ENCODE measurements at regions not wholly inside any gene's neighbourhood (a gene's known extent, or its start where the extent isn't known, plus 50 kb on each side); places are given as distances from the start of the nearest gene placed in this dataset.
A peak's percentile ranks its signal among the peaks of the same experiment; 100 is the strongest.
"Not testable (repeated sequence)": the region's sequence is repeated elsewhere in the genome, so short reads cannot be mapped to it uniquely, and the experiment has no call there.

DNA sequence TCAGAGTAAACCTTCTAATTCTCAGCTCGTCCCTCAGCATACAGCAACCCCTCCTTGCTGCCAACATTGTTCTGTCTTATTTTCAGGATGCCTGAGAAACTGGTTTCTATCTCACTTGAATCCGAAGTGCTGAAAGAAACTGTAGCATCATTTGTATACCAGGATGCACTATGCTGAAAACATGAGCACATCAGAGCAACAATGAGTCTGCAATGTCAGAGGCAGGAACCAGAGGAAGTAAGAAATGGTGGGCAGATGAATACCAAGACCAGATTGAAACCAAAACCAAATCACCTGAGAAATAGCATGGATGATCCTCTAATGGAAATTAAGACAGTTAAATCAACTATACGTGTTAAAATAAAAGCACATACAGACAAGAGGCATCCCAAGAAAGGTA is 257.0 kb downstream of the KDM5D start:
- CTCF ChIA-PET, result no interaction called here
- peaks cover 31% of the 10 kb centered on the region for H3K36me3 Mint-ChIP-seq
- peaks cover 10% of the 10 kb centered on the region for H3K4me1 Mint-ChIP-seq
- ATAC-seq, result peak; percentile 68
- no peaks in the 10 kb centered on the region for H3K27me3 Mint-ChIP-seq
- peak overlapping the region; percentile 44 for H3K27ac Mint-ChIP-seq
- peaks cover 10% of the 10 kb centered on the region for H3K9me3 Mint-ChIP-seq (ENCODE audit: low read depth)
- H3K4me3 Mint-ChIP-seq, result no peak overlapping the region
- DNase-seq, result no peak

DNA sequence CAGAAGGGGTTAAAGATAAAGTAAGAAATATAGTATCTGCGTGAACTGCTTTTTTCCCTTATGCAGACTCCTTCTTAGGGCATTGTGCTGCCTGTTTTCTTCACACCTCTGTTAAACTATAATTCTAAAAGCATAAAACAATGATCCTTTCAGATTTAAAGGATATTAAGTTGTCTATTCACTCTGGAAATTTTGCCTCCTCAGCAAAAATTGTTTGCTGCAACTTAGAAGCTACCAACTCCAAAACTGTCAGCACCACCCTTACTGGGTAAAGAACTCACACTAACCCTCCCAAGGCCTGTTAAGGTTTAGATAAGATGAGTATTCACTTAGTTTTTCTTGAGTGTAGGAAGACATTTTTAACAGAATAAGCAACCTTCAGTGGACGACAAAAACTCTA is 259.5 kb downstream of the KDM5D start:
- H3K27me3 Mint-ChIP-seq, result no peaks in the 10 kb centered on the region
- no peak overlapping the region for H3K27ac Mint-ChIP-seq
- H3K9me3 Mint-ChIP-seq (ENCODE audit: low read depth), result peaks cover 4% of the 10 kb centered on the region
- H3K4me1 Mint-ChIP-seq, result peaks cover 10% of the 10 kb centered on the region
- CTCF ChIA-PET, result no interaction called here
- peaks cover 24% of the 10 kb centered on the region for H3K36me3 Mint-ChIP-seq
- ATAC-seq, result no peak
- H3K4me3 Mint-ChIP-seq, result no peak overlapping the region
- no peak for DNase-seq

DNA sequence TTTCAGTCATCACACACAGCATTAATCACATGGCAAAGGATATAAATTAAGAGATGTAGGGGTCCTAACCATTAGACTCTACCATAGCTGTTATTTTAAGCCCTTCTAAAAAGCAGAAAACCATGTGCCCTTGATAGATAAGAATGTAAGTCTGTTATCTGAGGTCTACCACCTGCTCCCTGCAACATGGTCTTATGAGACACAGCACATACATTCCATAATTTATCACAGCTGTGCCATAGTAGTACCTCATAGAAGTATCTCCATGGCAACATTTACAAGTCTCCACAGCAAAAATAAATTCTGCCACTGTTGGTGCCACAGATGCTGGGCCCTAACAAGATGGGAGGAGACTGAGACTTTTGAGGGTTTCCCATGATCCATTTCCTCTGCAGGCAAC is 265.4 kb downstream of the KDM5D start:
- Mint-ChIP-seq H3K4me1 (no peaks in the 10 kb centered on the region), H3K27me3 (no peaks in the 10 kb centered on the region), H3K27ac (no peak overlapping the region), H3K4me3 (no peak overlapping the region), H3K36me3 (peaks cover 42% of the 10 kb centered on the region), H3K9me3 (ENCODE audit: low read depth) (no peaks in the 10 kb centered on the region)
- ATAC-seq (no peak), DNase-seq (no peak)
- CTCF ChIA-PET, result no interaction called here

DNA sequence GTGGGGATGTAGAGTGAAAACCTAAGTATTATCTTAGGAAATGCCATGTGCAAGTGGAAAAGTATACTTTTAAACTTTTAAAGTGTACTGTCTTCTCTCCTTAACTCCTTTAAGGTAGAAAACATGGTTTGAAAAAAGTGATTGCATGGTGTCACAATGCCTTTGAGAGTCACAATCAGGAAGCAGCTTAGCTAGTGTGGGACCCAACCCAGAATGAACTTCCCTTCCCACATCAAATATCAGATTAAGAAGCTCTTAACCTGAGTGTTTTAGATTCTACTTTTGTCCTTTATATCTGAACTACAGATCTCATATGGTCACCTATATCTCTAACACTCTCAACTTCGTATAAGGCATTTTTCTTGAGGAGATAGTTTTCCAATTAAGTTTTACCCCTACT is 266.6 kb downstream of the KDM5D start:
- Mint-ChIP-seq H3K4me3 (no peak overlapping the region), H3K4me1 (no peaks in the 10 kb centered on the region), H3K27ac (no peak overlapping the region), H3K27me3 (no peaks in the 10 kb centered on the region), H3K36me3 (peaks cover 46% of the 10 kb centered on the region), H3K9me3 (ENCODE audit: low read depth) (no peaks in the 10 kb centered on the region)
- CTCF ChIA-PET, result no interaction called here
- DNase-seq (no peak), ATAC-seq (no peak)

DNA sequence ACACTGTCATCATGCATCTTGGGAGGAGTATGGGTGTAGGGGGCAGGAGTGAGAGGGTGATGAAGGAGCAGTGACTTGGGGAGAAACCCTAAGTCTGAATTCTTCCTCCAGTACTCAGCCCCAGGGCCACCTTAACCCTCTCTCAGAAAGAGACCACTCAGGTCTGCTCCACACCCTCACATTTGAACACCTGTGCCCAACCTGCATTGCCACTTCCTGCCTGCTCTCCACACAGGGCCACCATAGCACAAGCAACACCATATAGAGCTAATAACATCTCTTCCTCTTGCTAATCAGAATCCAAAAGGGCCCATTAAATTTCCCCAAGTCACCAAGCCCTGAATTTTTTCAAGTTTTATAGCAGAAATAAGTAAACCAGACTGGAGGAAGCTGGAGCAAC is 278.7 kb downstream of the KDM5D start:
- no peak overlapping the region for H3K27ac Mint-ChIP-seq
- no peak for ATAC-seq
- peaks cover 4% of the 10 kb centered on the region for H3K4me1 Mint-ChIP-seq
- H3K27me3 Mint-ChIP-seq, result no peaks in the 10 kb centered on the region
- peaks cover 13% of the 10 kb centered on the region for H3K36me3 Mint-ChIP-seq
- CTCF ChIA-PET, result no interaction called here
- H3K4me3 Mint-ChIP-seq, result no peak overlapping the region
- H3K9me3 Mint-ChIP-seq (ENCODE audit: low read depth), result no peaks in the 10 kb centered on the region
- DNase-seq, result no peak

DNA sequence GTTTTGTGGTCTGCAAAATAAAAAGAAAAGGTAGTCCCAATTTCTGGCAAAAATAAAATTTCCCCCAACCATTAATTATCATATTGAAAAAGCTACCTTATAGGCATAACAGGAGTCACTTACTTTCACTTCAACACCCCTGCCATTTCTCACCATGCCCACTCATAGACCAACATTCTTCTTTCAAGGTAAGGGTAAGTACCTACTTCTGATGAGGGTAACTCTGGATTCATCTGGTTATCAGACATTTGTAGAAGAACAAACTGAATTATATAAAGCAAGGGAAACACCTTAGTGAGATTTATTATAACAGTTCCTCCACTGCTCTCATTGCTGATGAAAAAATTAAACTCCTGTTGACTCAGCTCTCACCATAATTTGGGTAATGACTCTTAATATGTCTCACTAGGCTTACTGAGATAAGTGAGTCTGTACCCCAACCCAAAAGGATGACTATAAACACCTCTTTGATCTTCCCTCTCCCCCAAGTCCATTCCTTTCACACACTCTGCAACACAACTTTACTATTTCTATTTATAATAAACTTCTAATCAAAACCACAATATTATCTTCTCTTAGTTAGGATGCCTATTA is 287.6 kb downstream of the KDM5D start:
- no peaks in the 10 kb centered on the region for H3K4me1 Mint-ChIP-seq
- peaks cover 27% of the 10 kb centered on the region for H3K36me3 Mint-ChIP-seq
- H3K27me3 Mint-ChIP-seq, result no peaks in the 10 kb centered on the region
- ATAC-seq, result no peak
- DNase-seq, result no peak
- CTCF ChIA-PET, result no interaction called here
- H3K4me3 Mint-ChIP-seq, result no peak overlapping the region
- no peaks in the 10 kb centered on the region for H3K9me3 Mint-ChIP-seq (ENCODE audit: low read depth)
- H3K27ac Mint-ChIP-seq, result no peak overlapping the region

DNA sequence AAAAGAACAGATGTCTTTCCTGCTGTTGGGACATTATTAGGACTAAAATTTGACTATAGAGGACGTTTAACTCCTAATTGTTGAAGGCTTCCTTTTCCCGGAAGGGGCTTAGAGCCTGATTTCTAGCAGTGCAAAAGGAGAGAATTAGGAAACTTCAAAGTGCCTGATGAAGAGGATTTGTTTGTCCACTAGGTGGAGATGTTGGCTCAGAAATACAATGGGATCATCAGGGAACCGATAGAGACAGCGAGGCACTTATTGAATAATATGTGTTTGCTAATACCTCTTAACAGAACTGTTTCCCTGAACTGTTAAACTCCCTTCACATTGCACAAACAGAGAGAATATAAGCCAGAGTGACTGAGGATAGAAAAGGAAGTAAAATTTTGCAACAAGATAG is 311.5 kb downstream of the KDM5D start:
- Mint-ChIP-seq H3K27me3 (peaks cover 11% of the 10 kb centered on the region), H3K36me3 (no peaks in the 10 kb centered on the region), H3K4me1 (peaks cover 4% of the 10 kb centered on the region), H3K9me3 (ENCODE audit: low read depth) (no peaks in the 10 kb centered on the region), H3K27ac (no peak overlapping the region), H3K4me3 (no peak overlapping the region)
- ATAC-seq, result peak; percentile 45
- peak; percentile 36 for DNase-seq
- CTCF ChIA-PET, result no interaction called here

DNA sequence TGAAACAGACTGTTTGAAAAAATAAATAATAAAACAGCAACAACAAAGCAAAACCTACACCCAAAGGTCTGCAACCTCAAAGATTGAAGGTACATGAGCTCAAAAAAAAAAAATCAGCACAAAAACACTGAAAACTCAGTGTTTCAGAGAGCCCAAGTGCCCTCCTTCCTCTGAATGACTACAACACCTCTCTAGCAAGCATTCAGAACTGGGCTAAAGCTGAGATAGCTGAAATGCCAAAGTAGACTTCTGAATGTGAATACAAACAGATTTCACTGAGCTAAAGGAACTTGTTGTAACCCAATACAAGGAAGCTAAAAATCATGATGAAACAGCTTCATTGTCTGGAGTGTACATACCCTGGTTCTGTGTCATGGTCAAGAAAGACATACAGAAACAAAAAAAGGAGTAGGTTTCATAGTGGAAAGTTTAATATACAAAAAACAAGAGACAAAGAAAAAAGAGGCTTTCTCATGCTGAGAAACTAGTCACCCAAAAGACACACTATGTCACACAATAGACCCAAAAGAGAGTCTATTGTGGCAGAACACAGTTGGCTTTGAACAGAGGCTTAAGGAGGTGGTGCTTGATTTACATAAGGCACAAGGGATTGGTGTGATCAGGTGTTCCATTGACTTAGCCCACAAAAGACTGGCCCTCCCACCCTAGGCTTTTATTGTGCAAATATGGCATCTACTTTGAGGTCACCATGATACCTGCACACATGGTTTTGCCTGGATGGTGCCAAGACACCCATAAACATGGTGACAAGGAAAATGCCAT is 316.6 kb downstream of the KDM5D start:
- DNase-seq (no peak), ATAC-seq (no peak)
- H3K27me3 Mint-ChIP-seq, result peaks cover 12% of the 10 kb centered on the region
- peaks cover under 1% of the 10 kb centered on the region for H3K4me1 Mint-ChIP-seq
- CTCF ChIA-PET, result no interaction called here
- no peaks in the 10 kb centered on the region for H3K9me3 Mint-ChIP-seq (ENCODE audit: low read depth)
- H3K36me3 Mint-ChIP-seq, result no peaks in the 10 kb centered on the region
- no peak overlapping the region for H3K4me3 Mint-ChIP-seq
- no peak overlapping the region for H3K27ac Mint-ChIP-seq

DNA sequence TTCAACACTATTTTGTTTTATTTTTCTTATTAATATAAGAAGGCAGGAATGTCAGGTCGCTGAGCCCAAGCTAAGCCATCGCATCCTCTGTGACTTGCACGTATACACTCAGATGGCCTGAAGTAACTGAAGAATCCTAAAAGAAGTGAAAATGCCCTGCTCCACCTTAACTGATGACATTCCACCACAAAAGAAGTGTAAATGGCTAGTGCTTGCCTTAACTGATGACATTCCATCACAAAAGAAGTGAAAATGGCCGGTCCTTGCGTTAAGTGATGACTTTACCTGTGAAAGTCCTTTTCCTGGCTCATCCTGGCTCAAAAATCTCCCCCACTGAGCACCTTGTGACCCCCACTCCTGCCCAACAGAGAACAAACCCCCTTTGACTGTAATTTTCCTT is 317.3 kb downstream of the KDM5D start:
- ATAC-seq; H3K4me3 Mint-ChIP-seq; H3K4me1 Mint-ChIP-seq; DNase-seq; CTCF ChIA-PET; H3K9me3 Mint-ChIP-seq (ENCODE audit: low read depth); H3K27ac Mint-ChIP-seq; H3K36me3 Mint-ChIP-seq: not testable (repeated sequence)
- H3K27me3 Mint-ChIP-seq, result peaks cover 11% of the 10 kb centered on the region

DNA sequence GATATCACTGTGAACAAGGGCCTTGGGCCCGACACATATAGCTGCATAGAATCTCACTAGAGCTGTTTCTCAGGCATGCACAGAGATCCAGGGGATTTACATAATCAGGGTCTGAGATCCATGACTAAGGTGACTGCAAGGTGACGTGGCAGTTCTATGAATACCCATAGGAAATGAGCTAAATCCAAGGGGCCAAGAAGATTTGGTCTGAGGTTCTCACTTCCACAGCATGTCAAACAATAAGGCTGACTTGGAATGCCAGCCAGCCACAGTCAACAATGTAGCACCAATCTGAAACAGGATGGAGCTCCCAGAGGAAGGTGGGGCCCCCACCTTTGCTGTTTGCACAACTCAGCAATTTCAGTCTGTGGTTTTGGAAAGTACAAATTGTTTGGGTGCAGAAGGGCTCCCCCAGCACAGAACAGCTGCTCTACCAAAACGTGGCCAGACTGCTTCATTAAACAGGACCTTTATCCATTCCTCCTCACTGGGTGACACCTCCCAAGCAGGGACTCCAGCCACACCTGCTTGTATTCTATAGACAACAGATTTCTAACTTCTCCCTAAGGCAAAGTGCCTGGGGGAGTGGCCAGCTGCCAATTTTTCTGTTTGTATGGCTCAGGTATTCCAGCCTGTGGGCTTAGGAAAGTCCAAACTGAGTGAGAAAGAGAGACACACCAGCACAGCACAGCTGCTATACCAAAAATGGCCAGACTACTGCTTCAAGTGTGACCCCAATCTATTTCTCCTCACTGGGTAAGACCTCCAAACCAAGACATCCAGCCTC is 333.4 kb downstream of the KDM5D start:
- ATAC-seq (no peak), DNase-seq (no peak)
- CTCF ChIA-PET, result no interaction called here
- Mint-ChIP-seq H3K27me3 (no peaks in the 10 kb centered on the region), H3K9me3 (ENCODE audit: low read depth) (no peaks in the 10 kb centered on the region), H3K36me3 (no peaks in the 10 kb centered on the region), H3K4me1 (no peaks in the 10 kb centered on the region), H3K4me3 (no peak overlapping the region), H3K27ac (no peak overlapping the region)

DNA sequence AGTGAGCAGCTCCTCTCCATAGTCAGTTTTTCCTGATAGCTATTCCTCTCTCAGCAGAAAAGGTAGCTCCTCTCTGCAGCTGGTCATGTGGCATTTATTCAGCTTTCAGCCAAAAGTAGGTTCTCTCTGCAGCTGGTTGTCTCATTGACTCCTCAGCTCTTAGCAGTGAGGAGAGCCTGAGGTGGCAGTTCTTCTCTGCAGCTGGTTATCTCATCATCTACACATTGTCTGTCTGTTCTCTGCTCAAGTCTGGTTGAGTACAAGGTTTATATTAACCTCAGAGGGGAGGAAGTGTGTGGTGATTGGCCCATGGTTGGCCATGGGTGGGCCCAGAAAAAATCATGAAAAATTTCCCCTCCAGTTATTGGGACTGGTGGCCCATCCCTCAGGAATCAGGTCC is 338.3 kb downstream of the KDM5D start:
- no peaks in the 10 kb centered on the region for H3K27me3 Mint-ChIP-seq
- no peaks in the 10 kb centered on the region for H3K36me3 Mint-ChIP-seq
- H3K4me1 Mint-ChIP-seq, result no peaks in the 10 kb centered on the region
- H3K9me3 Mint-ChIP-seq (ENCODE audit: low read depth), result no peaks in the 10 kb centered on the region
- ATAC-seq (no peak), DNase-seq (no peak)
- CTCF ChIA-PET, result no interaction called here
- H3K4me3 Mint-ChIP-seq, result no peak overlapping the region
- H3K27ac Mint-ChIP-seq, result no peak overlapping the region

DNA sequence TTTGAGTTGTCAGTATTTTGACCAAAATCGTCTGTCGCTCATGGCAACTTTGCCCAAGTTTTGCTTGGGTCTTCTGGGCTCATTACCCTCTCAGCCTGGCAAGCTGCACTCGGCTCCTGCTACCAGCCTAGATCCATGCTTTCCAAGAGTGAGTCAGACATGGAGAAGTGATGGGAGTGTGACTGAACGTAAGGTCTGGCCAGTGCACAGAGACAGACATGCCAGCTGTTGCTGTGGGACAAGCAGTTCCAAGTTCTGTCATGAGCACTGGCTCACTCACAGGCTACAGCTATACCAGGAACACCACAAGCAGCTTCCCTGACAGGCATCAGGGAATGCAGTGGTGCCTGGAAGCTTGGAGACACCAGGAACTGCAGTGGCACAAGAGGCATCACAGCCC is 338.9 kb downstream of the KDM5D start:
- CTCF ChIA-PET, result no interaction called here

DNA sequence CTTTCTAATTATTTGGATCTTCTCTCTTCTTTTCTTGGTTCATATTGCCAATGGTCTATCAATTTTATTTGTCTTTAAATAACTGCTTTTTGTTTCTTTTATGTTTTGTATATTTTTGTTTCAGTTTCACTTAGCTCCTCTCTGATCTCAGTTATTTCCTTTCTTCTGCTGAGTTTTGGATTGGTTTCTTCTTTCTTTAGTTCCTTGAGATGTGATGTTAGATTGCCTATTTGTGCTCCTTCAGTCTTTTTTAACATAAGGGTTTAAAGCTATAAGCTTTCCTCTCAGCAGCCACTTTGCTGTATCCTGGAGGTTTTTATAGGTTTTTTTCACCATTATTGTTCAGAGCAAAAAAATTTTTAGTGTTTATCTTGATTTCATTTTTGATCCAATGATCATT is 351.6 kb downstream of the KDM5D start:
- Mint-ChIP-seq H3K9me3 (ENCODE audit: low read depth) (peaks cover 3% of the 10 kb centered on the region), H3K27ac (peak overlapping the region; percentile 79), H3K27me3 (no peaks in the 10 kb centered on the region), H3K4me3 (peak overlapping the region; percentile 58), H3K4me1 (peaks cover 9% of the 10 kb centered on the region), H3K36me3 (peaks cover 4% of the 10 kb centered on the region)
- DNase-seq (no peak), ATAC-seq (no peak)
- CTCF ChIA-PET, result no interaction called here

More for the DNA sequence above, 338.9 kb downstream of the KDM5D start:
- Mint-ChIP-seq H3K27ac (no peak overlapping the region), H3K36me3 (no peaks in the 10 kb centered on the region), H3K4me3 (no peak overlapping the region), H3K27me3 (no peaks in the 10 kb centered on the region), H3K4me1 (no peaks in the 10 kb centered on the region), H3K9me3 (ENCODE audit: low read depth) (no peaks in the 10 kb centered on the region)
- ATAC-seq, result no peak
- no peak for DNase-seq

DNA sequence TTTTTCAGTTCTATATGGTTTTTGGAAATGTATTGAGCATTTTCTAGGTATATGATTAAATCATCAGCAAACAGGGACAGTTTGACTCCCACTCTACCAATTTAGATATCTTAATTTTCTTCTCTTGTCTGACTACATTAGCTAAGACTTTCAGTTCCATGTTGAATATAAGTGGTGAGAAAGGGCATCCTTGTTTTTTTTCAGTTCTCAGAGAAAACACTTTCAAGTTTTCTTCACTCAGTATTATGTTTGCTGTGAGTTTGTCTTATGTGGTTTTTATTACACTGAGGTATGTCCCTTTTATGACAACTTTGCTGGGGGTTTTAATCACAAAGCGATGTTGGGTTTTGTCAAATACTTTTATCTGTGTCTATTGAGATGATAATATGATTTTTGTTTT is 352.6 kb downstream of the KDM5D start:
- peaks cover 3% of the 10 kb centered on the region for H3K9me3 Mint-ChIP-seq (ENCODE audit: low read depth)
- H3K27ac Mint-ChIP-seq, result no peak overlapping the region

More for the DNA sequence above, 352.6 kb downstream of the KDM5D start:
- H3K4me3 Mint-ChIP-seq, result no peak overlapping the region
- peaks cover 9% of the 10 kb centered on the region for H3K4me1 Mint-ChIP-seq
- DNase-seq (no peak), ATAC-seq (no peak)
- H3K36me3 Mint-ChIP-seq, result peaks cover 4% of the 10 kb centered on the region
- CTCF ChIA-PET, result no interaction called here
- H3K27me3 Mint-ChIP-seq, result no peaks in the 10 kb centered on the region

All from activated CD8-positive, alpha-beta memory T cell treated with anti-CD3 and anti-CD28 coated beads, Interleukin-2, amount 10 ng/mL, durations not matched to agents 7 days and 5 days (primary cell).